Stimulated activated CD8-positive, alpha-beta memory T cell treated with anti-CD3 and anti-CD28 coated beads, Interleukin-12 subunit alpha, Interleukin-12 subunit beta, amount 100 ng/mL, for 1 hour (primary cell): ENCODE measurements at regions not wholly inside any gene's neighbourhood (a gene's known extent, or its start where the extent isn't known, plus 50 kb on each side); places are given as distances from the start of the nearest gene placed in this dataset.

Experiments used
- DNase-seq: peaks from one replicate; pipeline ENCODE4 v3.0.0-alpha.2; 2020; ENCODE audit warnings: low read depth

GRCh38 chr1:29670752-29671151, 434.4 kb downstream of the PTPRU start:
- no peak for DNase-seq

- no peak for DNase-seq
These were observed 433.6 kb downstream of the PTPRU start for GRCh38 chr1:29669912-29670311.

GRCh38 chr1:29669158-29669871, 433.0 kb downstream of the PTPRU start:
- DNase-seq: no peak

- DNase-seq: no peak
These were observed 432.3 kb downstream of the PTPRU start for GRCh38 chr1:29668551-29669157.

- DNase-seq: no peak
These were observed 431.6 kb downstream of the PTPRU start for GRCh38 chr1:29667951-29668350.

- DNase-seq: no peak
These were observed 428.4 kb downstream of the PTPRU start for GRCh38 chr1:29664711-29665110.

GRCh38 chr1:29658688-29659087, 422.4 kb downstream of the PTPRU start:
- DNase-seq: no peak

- no peak for DNase-seq
These were observed 421.5 kb downstream of the PTPRU start for GRCh38 chr1:29657816-29658215.

GRCh38 chr1:29655945-29656850, 419.9 kb downstream of the PTPRU start:
- DNase-seq: no peak

- no peak for DNase-seq
These were observed 418.8 kb downstream of the PTPRU start for GRCh38 chr1:29655145-29655544.

- DNase-seq: no peak
These were observed 417.6 kb downstream of the PTPRU start for GRCh38 chr1:29653886-29654450.

- DNase-seq: no peak
These were observed 416.9 kb downstream of the PTPRU start for GRCh38 chr1:29653034-29653810.

GRCh38 chr1:29651684-29652665, 415.7 kb downstream of the PTPRU start:
- DNase-seq: no peak

GRCh38 chr1:29651246-29651645, 414.9 kb downstream of the PTPRU start:
- no peak for DNase-seq

GRCh38 chr1:29650476-29650875, 414.2 kb downstream of the PTPRU start:
- DNase-seq: no peak

- DNase-seq: no peak
These were observed 413.7 kb downstream of the PTPRU start for GRCh38 chr1:29650041-29650400.

GRCh38 chr1:29649189-29650040, 413.1 kb downstream of the PTPRU start:
- DNase-seq: no peak

- DNase-seq: no peak
These were observed 412.5 kb downstream of the PTPRU start for GRCh38 chr1:29648798-29649188.

GRCh38 chr1:29648026-29648425, 411.7 kb downstream of the PTPRU start:
- no peak for DNase-seq

GRCh38 chr1:29647581-29647980, 411.3 kb downstream of the PTPRU start:
- DNase-seq: no peak
